Smooth muscle cell (in vitro differentiated cells): ENCODE measurements at regions not wholly inside any gene's neighbourhood (a gene's known extent, or its start where the extent isn't known, plus 50 kb on each side); places are given as distances from the start of the nearest gene placed in this dataset.

ENCODE experiments used
- DNase-seq: peaks from one replicate; lab custom pipeline; 2025; ENCODE audit not compliant: unreplicated experiment; lab: John Stamatoyannopoulos, UW
- H2AFZ ChIP-seq: fragments of 200-600 bp; sonication (generic); 2 replicates; pipeline ENCODE4 v1.6.0; 2016; ENCODE audit warnings: antibody characterized with exemption, low read depth, mild to moderate bottlenecking
- H3F3A ChIP-seq: fragments of 200-600 bp; sonication (generic); 2 replicates; pipeline ENCODE4 v1.6.0; 2017; ENCODE audit warnings: antibody characterized with exemption, low read depth
- H3K27ac ChIP-seq: fragments of 200-600 bp; sonication (generic); 2 replicates; pipeline ENCODE4 v1.5.1; 2016; ENCODE audit warnings: low read depth, mild to moderate bottlenecking
- H3K27me3 ChIP-seq: fragments of 200-600 bp; sonication (generic); 2 replicates; pipeline ENCODE4 v1.6.1; 2016; ENCODE audit warnings: low read depth, mild to moderate bottlenecking
- H3K36me3 ChIP-seq: fragments of 200-600 bp; sonication (generic); 2 replicates; pipeline ENCODE4 v1.5.1; 2016; ENCODE audit warnings: low read depth
- H3K4me1 ChIP-seq: fragments of 200-600 bp; sonication (generic); 2 replicates; pipeline ENCODE4 v1.5.1; 2016; ENCODE audit warnings: low read depth
- H3K4me2 ChIP-seq: fragments of 200-600 bp; sonication (generic); 2 replicates; pipeline ENCODE4 v1.6.0; 2016; ENCODE audit warnings: mild to moderate bottlenecking
- H3K4me3 ChIP-seq: fragments of 200-600 bp; sonication (generic); 2 replicates; pipeline ENCODE4 v1.5.1; 2016; ENCODE audit warnings: mild to moderate bottlenecking
- H3K79me2 ChIP-seq: fragments of 200-600 bp; sonication (generic); 2 replicates; pipeline ENCODE4 v1.6.0; 2016; ENCODE audit warnings: low read depth, mild to moderate bottlenecking
- H3K9ac ChIP-seq: fragments of 200-600 bp; sonication (generic); 2 replicates; pipeline ENCODE4 v1.6.0; 2016; ENCODE audit warnings: low read depth
- H3K9me3 ChIP-seq: fragments of 200-600 bp; sonication (generic); replicated peaks from 2 replicates; pipeline ENCODE4 v1.5.1; 2016; ENCODE audit warnings: low read depth
- H4K20me1 ChIP-seq: fragments of 200-600 bp; sonication (generic); 2 replicates; pipeline ENCODE4 v1.6.0; 2016; ENCODE audit warnings: low read depth
- WGBS: methylation state at CpG from one replicate; pipeline ENCODE4 v1.1.7; 2016; ENCODE audit warnings: low lambda C conversion rate; 5-methylcytosine and 5-hydroxymethylcytosine counted together
- TF ChIP-seq, protein P1 (sequence below): fragments of 200-600 bp; sonication (generic); IDR thresholded peaks from 2 replicates; pipeline ENCODE4 v1.5.1; 2017; ENCODE audit warnings: borderline replicate concordance, mild to moderate bottlenecking, antibody characterized with exemption; ENCODE audit not compliant: insufficient read depth, poor library complexity, severe bottlenecking

- no peaks in the 10 kb centered on the region for H3K4me1 ChIP-seq
- no peaks in the 10 kb centered on the region for H3F3A ChIP-seq
- H3K27ac ChIP-seq: no peak overlapping the region
- no peak for DNase-seq
- H2AFZ ChIP-seq: no peak overlapping the region
- no peaks in the 10 kb centered on the region for H3K36me3 ChIP-seq
- H3K27me3 ChIP-seq: no peaks in the 10 kb centered on the region
- H3K9ac ChIP-seq: no peak overlapping the region
- no peaks in the 10 kb centered on the region for H3K79me2 ChIP-seq
- H3K4me3 ChIP-seq: no peak overlapping the region
- no peak overlapping the region for H3K4me2 ChIP-seq
- no peaks in the 10 kb centered on the region for H4K20me1 ChIP-seq
- 71% methylated on average over 4 of the region's 4 CpGs for WGBS
- TF ChIP-seq, protein P1, sequence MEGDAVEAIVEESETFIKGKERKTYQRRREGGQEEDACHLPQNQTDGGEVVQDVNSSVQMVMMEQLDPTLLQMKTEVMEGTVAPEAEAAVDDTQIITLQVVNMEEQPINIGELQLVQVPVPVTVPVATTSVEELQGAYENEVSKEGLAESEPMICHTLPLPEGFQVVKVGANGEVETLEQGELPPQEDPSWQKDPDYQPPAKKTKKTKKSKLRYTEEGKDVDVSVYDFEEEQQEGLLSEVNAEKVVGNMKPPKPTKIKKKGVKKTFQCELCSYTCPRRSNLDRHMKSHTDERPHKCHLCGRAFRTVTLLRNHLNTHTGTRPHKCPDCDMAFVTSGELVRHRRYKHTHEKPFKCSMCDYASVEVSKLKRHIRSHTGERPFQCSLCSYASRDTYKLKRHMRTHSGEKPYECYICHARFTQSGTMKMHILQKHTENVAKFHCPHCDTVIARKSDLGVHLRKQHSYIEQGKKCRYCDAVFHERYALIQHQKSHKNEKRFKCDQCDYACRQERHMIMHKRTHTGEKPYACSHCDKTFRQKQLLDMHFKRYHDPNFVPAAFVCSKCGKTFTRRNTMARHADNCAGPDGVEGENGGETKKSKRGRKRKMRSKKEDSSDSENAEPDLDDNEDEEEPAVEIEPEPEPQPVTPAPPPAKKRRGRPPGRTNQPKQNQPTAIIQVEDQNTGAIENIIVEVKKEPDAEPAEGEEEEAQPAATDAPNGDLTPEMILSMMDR: no peak
- no peaks in the 10 kb centered on the region for H3K9me3 ChIP-seq
Observed at GRCh38 chrX:102018208-102018607, 86.4 kb upstream of the ZMAT1 start.

DNA sequence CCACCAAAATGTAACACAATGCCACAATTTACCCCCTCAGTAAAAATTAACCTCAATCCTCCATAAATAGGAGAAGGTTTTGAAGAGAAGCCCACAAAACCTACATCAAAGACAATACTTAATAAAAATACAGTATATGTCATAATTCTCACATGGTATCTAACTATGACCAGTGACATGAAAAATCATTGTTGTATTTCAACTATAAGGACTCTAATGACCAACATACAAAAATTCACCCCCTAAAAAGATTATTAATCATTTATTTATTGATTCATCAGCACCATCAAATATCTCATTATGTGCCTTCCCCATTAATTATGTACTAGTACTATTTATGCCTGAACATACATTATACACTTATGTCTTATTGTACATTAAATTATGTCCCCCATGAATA, 77.1 kb upstream of the ZMAT1 start:
- TF ChIP-seq, protein P1: no peak
- no peak overlapping the region for H3K9ac ChIP-seq
- no peak overlapping the region for H3K4me3 ChIP-seq
- H3K27me3 ChIP-seq: no peaks in the 10 kb centered on the region
- no peaks in the 10 kb centered on the region for H4K20me1 ChIP-seq
- no peak overlapping the region for H2AFZ ChIP-seq
- H3K9me3 ChIP-seq: no peaks in the 10 kb centered on the region
- no peak overlapping the region for H3K4me2 ChIP-seq
- H3K27ac ChIP-seq: no peak overlapping the region
- no peaks in the 10 kb centered on the region for H3K79me2 ChIP-seq
- H3F3A ChIP-seq: no peaks in the 10 kb centered on the region
- H3K4me1 ChIP-seq: no peaks in the 10 kb centered on the region
- no peaks in the 10 kb centered on the region for H3K36me3 ChIP-seq
- no peak for DNase-seq

DNA sequence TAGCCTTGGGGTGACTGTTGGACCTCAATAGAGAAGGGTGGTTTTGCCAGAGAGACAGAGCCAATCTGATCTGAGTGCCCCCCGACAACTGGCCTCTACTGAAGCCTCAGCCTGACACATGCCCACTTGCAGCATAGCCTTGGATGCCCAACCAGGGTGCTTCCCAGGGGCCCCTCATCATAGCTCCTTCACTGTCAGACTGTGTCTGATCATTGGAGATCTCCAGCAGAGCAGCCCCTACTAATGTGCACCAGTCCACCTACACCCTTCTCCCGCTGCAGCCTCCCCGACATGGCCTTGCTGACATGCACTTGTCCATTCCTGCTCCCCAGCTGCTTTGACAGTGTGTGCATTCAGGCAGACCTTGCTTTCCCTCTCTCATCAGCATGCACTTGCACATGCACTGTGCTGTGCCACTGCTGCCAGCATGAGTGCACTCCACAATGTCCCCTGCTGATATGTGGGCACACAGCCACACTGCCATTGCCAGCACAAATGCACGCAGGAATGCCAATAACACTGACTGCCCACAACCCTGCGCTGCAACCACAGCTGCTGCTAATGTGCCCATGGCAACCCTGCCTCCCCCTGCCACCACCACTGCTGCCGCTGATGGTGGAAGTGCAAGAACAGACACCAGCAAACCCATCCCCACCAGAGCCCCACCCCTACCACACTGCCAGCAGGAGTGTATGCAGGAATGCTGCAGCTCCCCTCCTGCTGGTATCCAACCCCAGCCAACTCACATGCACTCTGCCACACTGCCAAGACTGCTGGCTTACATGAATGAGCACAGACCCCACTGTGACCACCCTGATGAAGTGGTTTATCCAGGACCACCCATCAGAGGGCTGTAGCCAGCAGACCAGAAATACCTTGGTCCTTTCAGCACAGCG, 68.1 kb upstream of the ZMAT1 start:
- DNase-seq: no peak
- TF ChIP-seq, protein P1: no peak
- Histone ChIP-seq H2AFZ (no peak overlapping the region), H3K36me3 (no peaks in the 10 kb centered on the region), H3K27ac (no peak overlapping the region), H3K9me3 (no peaks in the 10 kb centered on the region), H3K4me3 (no peak overlapping the region), H3F3A (no peaks in the 10 kb centered on the region), H4K20me1 (no peaks in the 10 kb centered on the region), H3K27me3 (no peaks in the 10 kb centered on the region), H3K79me2 (no peaks in the 10 kb centered on the region), H3K4me2 (no peak overlapping the region), H3K4me1 (no peaks in the 10 kb centered on the region), H3K9ac (no peak overlapping the region)
- WGBS: 63% methylated on average over 7 of the region's 7 CpGs

DNA sequence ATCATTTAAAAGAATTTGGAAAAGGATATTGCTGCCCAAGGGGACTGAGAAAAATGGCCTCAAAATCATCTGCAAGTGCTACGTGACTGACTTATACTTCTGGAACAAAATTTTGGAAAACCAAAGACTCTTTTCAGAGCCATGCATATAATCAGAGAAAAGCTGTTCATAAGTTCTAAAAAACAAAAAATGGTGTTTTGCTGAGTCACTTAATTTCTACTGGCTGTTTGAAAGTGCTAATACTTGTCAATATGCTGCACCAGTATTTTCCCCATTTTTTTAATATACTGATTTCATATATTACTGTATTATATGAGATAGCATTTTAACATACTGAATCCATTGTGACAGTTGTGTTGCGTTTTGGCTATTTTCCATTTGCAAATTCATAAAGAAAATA, 61.5 kb upstream of the ZMAT1 start:
- H2AFZ ChIP-seq: no peak overlapping the region
- H4K20me1 ChIP-seq: no peaks in the 10 kb centered on the region
- H3K4me2 ChIP-seq: no peak overlapping the region
- no peaks in the 10 kb centered on the region for H3F3A ChIP-seq
- 73% methylated on average over 2 of the region's 2 CpGs for WGBS
- TF ChIP-seq, protein P1: no peak
- no peaks in the 10 kb centered on the region for H3K4me1 ChIP-seq
- no peak overlapping the region for H3K9ac ChIP-seq
- no peaks in the 10 kb centered on the region for H3K36me3 ChIP-seq
- no peaks in the 10 kb centered on the region for H3K79me2 ChIP-seq
- H3K4me3 ChIP-seq: no peak overlapping the region
- DNase-seq: no peak
- no peak overlapping the region for H3K27ac ChIP-seq
- H3K9me3 ChIP-seq: no peaks in the 10 kb centered on the region
- no peaks in the 10 kb centered on the region for H3K27me3 ChIP-seq
